C4-2B (cell line): ENCODE measurements at regions not wholly inside any gene's neighbourhood (a gene's known extent, or its start where the extent isn't known, plus 50 kb on each side); places are given as distances from the start of the nearest gene placed in this dataset.

Experiments used
- H3K27ac ChIP-seq: fragments of 450-650 bp; 2 replicates; pipeline ENCODE4 v1.5.1; 2017
- ZFX ChIP-seq: fragments of 450-650 bp; IDR thresholded peaks from 2 replicates; pipeline ENCODE4 v1.6.1; 2017
- TF ChIP-seq, protein P1 (sequence below): fragments of 450-650 bp; conservative IDR thresholded peaks from 2 replicates; pipeline ENCODE4 v1.5.1; 2017; ENCODE audit warnings: mild to moderate bottlenecking

DNA sequence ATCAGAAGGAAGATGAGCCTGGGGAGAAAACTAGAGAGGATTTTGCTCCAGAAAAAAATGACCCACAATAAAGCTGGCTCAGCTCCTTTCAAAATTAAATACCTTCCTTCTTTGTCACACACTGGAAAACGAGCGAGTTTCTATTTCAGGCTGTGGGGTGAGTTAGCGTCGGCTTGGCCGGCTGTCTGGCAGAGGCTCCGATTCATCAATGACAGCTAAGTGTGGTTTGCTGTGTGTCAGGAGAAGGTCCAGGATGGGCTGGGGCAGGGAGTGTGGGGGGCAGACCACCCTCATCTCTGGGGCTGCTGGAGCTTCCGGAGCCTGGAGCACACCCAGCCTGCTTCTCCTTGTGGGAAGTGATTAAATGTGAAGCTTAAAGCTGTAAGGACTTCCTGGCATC, 120.2 kb downstream of the ETS2 start:
- no peak for TF ChIP-seq ZFX
- TF ChIP-seq, protein P1, sequence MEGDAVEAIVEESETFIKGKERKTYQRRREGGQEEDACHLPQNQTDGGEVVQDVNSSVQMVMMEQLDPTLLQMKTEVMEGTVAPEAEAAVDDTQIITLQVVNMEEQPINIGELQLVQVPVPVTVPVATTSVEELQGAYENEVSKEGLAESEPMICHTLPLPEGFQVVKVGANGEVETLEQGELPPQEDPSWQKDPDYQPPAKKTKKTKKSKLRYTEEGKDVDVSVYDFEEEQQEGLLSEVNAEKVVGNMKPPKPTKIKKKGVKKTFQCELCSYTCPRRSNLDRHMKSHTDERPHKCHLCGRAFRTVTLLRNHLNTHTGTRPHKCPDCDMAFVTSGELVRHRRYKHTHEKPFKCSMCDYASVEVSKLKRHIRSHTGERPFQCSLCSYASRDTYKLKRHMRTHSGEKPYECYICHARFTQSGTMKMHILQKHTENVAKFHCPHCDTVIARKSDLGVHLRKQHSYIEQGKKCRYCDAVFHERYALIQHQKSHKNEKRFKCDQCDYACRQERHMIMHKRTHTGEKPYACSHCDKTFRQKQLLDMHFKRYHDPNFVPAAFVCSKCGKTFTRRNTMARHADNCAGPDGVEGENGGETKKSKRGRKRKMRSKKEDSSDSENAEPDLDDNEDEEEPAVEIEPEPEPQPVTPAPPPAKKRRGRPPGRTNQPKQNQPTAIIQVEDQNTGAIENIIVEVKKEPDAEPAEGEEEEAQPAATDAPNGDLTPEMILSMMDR: no peak
- no peak overlapping the region for H3K27ac ChIP-seq

DNA sequence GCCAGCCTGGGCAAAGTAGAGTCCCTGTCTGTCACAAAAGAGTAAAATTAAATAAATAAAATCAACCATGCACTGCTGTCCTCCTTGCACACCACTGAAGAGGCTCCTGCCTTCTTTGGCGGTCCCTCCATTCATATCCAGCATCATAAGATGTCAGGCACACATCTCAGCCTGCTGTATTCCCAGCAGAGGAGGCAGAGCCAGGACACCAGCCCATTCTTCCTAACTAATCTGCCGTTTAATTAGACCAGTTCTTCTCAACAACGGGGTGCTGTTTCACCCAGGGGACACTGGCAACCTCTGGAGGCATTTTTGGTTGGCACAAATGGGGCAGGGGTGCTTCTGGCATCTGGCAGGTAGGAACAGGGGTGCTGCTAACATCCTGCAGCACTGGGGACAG, 119.7 kb downstream of the ETS2 start:
- TF ChIP-seq, protein P1: no peak
- TF ChIP-seq ZFX: no peak
- H3K27ac ChIP-seq: no peak overlapping the region

DNA sequence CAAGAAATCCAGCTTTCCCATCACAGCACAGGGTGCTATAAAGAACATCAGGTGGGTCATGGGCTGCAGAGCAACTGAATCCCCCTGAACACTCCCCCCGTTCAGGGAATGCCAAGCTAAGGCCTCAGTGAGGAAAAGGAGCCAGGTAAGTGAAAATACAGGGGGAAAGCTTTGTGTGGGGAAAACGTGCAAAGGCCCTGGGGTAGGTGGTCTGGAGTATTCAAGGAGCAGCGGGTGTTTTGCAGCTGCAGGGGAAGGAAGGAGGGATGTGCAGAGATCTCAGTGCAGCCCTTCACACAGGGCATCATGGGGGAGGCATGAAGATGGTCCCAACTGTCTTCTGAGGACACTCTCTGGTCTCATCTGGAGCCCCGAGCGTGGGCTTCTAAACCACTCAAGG, 119.2 kb downstream of the ETS2 start:
- no peak overlapping the region for H3K27ac ChIP-seq
- no peak for TF ChIP-seq ZFX
- TF ChIP-seq, protein P1: no peak

DNA sequence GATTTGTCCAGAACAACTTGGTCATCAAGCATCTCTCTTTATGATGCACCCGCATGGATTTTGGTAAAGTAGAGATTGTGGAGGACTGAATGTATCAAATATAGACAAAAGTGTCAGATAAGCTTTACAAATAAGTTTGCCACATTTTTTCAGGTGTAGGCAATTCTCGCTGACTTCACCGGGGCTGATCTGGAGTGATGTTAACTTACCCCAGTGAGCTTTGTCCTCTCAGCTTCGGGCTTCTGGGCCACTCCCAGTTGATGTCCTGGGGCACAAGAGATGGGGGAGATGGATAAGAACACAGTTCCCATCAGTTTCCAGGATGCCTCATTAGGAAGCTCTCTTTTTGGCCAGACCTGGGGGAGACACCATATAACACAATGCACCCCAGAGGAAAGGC, 117.7 kb downstream of the ETS2 start:
- no peak overlapping the region for H3K27ac ChIP-seq
- TF ChIP-seq ZFX: no peak
- TF ChIP-seq, protein P1: no peak

DNA sequence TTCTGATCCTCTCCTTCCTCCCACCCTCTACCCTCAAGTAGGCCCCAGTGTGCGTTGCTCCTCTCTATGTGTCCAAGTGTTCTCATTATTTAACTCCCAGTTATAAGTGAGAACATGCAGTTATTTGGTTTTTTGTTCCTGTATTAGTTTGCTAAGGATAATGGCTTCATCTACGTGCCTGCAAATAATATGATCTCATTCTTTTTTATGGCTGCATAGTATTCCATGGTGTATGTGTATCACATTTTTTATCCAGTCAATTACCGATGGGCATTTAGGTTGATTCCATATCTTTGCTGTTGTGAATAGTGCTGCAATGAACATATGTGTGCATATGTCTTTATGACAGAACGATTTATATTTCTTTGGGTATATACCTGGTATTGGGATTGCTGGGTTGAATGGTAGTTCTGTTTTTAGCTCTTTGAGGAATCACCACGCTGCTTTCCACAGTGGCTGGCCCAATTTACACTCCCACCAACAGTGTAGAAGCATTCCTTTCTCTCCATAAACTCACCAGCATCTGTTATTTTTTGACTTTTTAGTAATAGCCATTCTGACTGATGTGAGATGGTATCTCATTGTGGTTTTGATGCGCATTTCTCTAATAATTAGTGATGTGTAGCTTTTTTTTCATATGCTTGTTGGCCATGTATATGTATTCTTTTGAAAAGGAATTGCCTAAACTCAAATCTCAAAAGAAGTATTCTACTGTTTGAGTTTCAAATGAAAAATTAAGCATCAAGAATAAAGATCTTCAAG, 116.9 kb downstream of the ETS2 start:
- no peak for TF ChIP-seq ZFX
- TF ChIP-seq, protein P1: no peak
- H3K27ac ChIP-seq: no peak overlapping the region

DNA sequence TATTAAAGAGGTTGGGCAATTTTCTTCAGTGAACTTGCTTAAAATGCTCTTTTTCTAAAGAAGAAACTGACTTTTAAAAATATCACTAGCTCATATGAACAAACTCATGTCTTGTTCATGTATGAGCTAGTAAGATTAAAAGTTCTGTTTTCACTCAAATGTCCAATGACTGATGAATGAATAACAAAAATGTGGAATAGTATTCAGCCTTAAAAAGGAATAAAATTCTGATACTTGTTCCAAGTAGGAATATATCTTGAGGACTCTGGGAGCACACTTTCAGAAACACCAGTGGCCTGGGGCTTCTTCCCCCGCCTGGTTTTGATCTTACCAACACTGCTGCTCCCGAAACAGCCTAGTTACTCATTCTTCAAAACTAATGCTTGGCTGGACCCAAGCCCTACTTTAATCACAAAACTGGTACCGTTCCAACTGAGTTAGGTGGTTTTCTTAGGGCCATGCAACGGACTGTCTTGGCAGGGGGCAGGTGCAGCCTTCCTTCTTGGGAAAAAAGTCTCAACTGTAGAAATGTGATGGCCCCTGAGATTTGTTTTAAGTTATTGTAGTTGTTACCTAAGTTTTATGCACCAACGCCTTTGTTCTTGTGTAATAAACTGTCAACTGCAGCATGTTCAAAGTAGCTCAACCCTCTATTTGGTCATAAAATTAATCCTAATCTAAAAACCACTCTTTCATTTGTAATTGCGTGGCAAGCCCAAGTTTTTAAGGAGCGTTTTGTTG, 116.0 kb downstream of the ETS2 start:
- TF ChIP-seq, protein P1: no peak
- TF ChIP-seq ZFX: no peak
- H3K27ac ChIP-seq: no peak overlapping the region
